22Rv1 (cell line): ENCODE measurements at regions not wholly inside any gene's neighbourhood (a gene's known extent, or its start where the extent isn't known, plus 50 kb on each side); places are given as distances from the start of the nearest gene placed in this dataset.

ENCODE experiments used
- H3K27ac ChIP-seq: fragments of 450-650 bp; 2 replicates; pipeline ENCODE4 v1.5.1; 2017
- ZFX ChIP-seq: fragments of 450-650 bp; IDR thresholded peaks from 2 replicates; pipeline ENCODE4 v1.6.1; 2017; ENCODE audit warnings: antibody characterized with exemption, borderline replicate concordance
- TF ChIP-seq, protein P1 (sequence below): fragments of 450-650 bp; IDR thresholded peaks from 2 replicates; pipeline ENCODE4 v1.5.1; 2017; ENCODE audit warnings: mild to moderate bottlenecking

DNA sequence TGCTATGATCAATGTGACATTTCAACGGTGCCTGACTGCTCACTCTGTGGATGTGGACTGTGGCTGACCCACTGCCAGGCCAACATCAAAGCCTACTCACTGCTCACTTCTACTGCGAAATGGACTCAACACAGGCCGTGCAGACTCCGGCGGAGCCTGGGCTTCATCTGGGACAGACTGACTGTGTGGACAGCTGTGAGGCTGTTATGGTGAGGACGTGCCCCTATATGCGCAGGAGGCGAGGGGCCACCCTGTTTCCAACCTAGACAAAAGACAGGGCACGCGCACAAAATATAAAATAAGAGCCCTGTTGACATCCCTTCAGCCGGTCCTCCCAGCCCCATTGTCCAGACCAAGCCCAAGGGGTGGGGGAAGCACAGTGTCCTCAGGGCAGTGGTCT lies 514.4 kb upstream of the RAB6C start:
- no peak overlapping the region for H3K27ac ChIP-seq
- TF ChIP-seq, protein P1, sequence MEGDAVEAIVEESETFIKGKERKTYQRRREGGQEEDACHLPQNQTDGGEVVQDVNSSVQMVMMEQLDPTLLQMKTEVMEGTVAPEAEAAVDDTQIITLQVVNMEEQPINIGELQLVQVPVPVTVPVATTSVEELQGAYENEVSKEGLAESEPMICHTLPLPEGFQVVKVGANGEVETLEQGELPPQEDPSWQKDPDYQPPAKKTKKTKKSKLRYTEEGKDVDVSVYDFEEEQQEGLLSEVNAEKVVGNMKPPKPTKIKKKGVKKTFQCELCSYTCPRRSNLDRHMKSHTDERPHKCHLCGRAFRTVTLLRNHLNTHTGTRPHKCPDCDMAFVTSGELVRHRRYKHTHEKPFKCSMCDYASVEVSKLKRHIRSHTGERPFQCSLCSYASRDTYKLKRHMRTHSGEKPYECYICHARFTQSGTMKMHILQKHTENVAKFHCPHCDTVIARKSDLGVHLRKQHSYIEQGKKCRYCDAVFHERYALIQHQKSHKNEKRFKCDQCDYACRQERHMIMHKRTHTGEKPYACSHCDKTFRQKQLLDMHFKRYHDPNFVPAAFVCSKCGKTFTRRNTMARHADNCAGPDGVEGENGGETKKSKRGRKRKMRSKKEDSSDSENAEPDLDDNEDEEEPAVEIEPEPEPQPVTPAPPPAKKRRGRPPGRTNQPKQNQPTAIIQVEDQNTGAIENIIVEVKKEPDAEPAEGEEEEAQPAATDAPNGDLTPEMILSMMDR, result no peak
- no peak for TF ChIP-seq ZFX

DNA sequence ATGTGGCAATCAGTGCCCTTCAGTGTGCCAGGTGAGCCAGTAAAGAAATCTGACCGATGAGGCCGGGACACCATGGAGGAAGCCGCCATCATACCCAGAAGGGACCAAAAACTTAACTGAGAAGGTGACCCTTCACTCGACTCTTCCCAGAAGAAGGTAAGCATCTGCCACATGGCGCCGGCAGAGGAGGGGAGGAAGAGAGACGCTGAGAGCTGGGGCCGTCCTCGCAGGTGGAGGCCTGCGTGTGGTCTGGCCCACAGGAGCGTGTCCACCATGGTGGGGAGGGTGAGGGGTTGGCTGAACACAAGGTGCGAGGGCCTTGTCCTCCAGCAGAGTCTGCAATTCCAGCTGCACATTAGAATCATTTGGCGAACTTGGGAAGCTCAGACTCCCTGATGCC lies 513.1 kb upstream of the RAB6C start:
- no peak for TF ChIP-seq ZFX
- TF ChIP-seq, protein P1, result no peak

GRCh38 chr2:129467012-129467779 lies 512.3 kb upstream of the RAB6C start:
- TF ChIP-seq ZFX, result no peak
- TF ChIP-seq, protein P1, result no peak

More for the DNA sequence above, 513.1 kb upstream of the RAB6C start:
- no peak overlapping the region for H3K27ac ChIP-seq

GRCh38 chr2:129467941-129468340 lies 511.5 kb upstream of the RAB6C start:
- no peak overlapping the region for H3K27ac ChIP-seq
- no peak for TF ChIP-seq ZFX
- TF ChIP-seq, protein P1, result no peak

More at GRCh38 chr2:129467012-129467779, 512.3 kb upstream of the RAB6C start:
- H3K27ac ChIP-seq, result no peak overlapping the region

DNA sequence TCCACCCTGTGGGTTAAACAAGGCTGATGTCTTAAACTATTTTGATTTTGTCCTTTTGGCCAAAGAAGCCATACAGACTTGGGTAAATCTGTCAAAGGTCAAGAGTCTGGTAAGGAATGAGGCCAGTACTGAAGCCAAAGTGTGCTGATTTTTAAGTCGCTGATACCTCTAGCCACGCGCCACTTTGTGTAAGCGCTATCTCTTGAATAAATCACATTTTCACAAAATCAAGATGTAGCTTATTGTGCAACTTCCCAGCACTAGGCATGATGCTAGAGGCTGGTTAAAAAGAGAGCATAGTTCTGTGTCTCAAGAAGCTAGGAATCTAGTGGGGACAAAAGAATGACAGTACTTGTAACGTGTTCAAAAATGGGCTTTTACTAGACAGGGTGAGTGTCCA lies 510.6 kb upstream of the RAB6C start:
- TF ChIP-seq, protein P1, result no peak
- no peak for TF ChIP-seq ZFX
- H3K27ac ChIP-seq, result no peak overlapping the region

DNA sequence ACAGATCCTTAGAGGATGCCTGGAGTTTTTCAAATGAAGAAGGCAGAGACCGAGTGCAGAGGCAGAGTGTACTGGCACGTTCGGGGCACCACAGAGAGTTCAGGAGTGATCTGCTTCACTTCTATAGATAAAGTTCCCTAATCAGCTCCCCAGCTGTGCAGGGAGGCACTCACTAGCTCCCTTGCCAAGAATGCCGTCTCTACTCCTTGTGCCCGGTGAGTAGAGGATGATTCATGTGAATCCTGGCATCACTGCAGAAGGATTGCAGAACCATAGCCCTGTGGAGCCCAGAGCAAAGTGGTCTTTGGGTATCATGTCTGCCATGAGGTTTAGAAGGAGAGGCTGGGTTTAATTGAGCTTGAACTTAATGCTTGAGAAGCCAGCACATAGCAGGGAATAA lies 510.1 kb upstream of the RAB6C start:
- no peak overlapping the region for H3K27ac ChIP-seq
- no peak for TF ChIP-seq ZFX
- TF ChIP-seq, protein P1, result no peak

- no peak overlapping the region for H3K27ac ChIP-seq
Measured at GRCh38 chr2:129469871-129470270, 509.6 kb upstream of the RAB6C start.

More at GRCh38 chr2:129469871-129470270, 509.6 kb upstream of the RAB6C start:
- no peak for TF ChIP-seq ZFX
- TF ChIP-seq, protein P1, result no peak
